ENCODE measurements at regions not wholly inside any gene's neighbourhood (a gene's known extent, or its start where the extent isn't known, plus 50 kb on each side); places are given as distances from the start of the nearest gene placed in this dataset.

- TF ChIP-seq ZNF292 (CRISPR knock-in tag; IDR thresholded peaks at IDR 0.05; ENCODE audit: borderline replicate concordance, low read depth), result peak; percentile 86; the same call in 1 of the 2 replicates
- peak; percentile 62 for TF ChIP-seq PAXIP1 (CRISPR knock-in tag; conservative IDR thresholded peaks at IDR 0.05)
- TF ChIP-seq IKZF5 (CRISPR knock-in tag; IDR thresholded peaks at IDR 0.05), result peak; percentile 57; the same call in 1 of the 2 replicates
- TF ChIP-seq RERE (CRISPR knock-in tag; IDR thresholded peaks at IDR 0.05; ENCODE audit: low read depth), result no peak
- peak; percentile 80 for TF ChIP-seq ZMYM3 (CRISPR knock-in tag; IDR thresholded peaks at IDR 0.05)
- TF ChIP-seq MATR3 (CRISPR knock-in tag; IDR thresholded peaks at IDR 0.05), result no peak
- TF ChIP-seq ZNF207 (IDR thresholded peaks at IDR 0.05; ENCODE audit: borderline replicate concordance), result no peak
- TF ChIP-seq MNT (IDR thresholded peaks at IDR 0.05), result no peak
- no peak for TF ChIP-seq SOX6 (IDR thresholded peaks at IDR 0.05)
- peak; percentile 56; the same call in 1 of the 2 replicates for TF ChIP-seq SOX6 (CRISPR knock-in tag; IDR thresholded peaks at IDR 0.05)
- TF ChIP-seq MLLT10 (CRISPR knock-in tag; IDR thresholded peaks at IDR 0.05), result no peak
- peak; percentile 29 for TF ChIP-seq STAG1 (CRISPR knock-in tag; IDR thresholded peaks at IDR 0.05)
- TF ChIP-seq ETV6 (CRISPR knock-in tag; conservative IDR thresholded peaks at IDR 0.05), result no peak
- peak; percentile 55 for TF ChIP-seq ARID5B (CRISPR knock-in tag; IDR thresholded peaks at IDR 0.05)
- no peak for TF ChIP-seq SMARCE1 (IDR thresholded peaks at IDR 0.05; ENCODE audit: borderline replicate concordance)
- TF ChIP-seq GATAD2A (CRISPR knock-in tag; IDR thresholded peaks at IDR 0.05), result peak; percentile 57
Measured at GRCh38 chr10:32171204-32171603, 115.0 kb upstream of the KIF5B start (continued).
